OCI-LY3 (cell line): ENCODE measurements at regions not wholly inside any gene's neighbourhood (a gene's known extent, or its start where the extent isn't known, plus 50 kb on each side); places are given as distances from the start of the nearest gene placed in this dataset.

ENCODE experiments used
- EZH2phosphoT487 ChIP-seq: fragments of 200-600 bp; shearing (Covaris generic); IDR thresholded peaks from 2 replicates; pipeline ENCODE4 v1.6.1; 2018; ENCODE audit warnings: antibody characterized with exemption, mixed run types, low read depth
- TF ChIP-seq, protein P1 (sequence below): fragments of 200-600, 300-600 bp; sonication (generic); IDR thresholded peaks from 2 replicates; pipeline ENCODE4 v1.5.1; 2014; ENCODE audit warnings: antibody characterized with exemption, low read length, low read depth

- TF ChIP-seq, protein P1, sequence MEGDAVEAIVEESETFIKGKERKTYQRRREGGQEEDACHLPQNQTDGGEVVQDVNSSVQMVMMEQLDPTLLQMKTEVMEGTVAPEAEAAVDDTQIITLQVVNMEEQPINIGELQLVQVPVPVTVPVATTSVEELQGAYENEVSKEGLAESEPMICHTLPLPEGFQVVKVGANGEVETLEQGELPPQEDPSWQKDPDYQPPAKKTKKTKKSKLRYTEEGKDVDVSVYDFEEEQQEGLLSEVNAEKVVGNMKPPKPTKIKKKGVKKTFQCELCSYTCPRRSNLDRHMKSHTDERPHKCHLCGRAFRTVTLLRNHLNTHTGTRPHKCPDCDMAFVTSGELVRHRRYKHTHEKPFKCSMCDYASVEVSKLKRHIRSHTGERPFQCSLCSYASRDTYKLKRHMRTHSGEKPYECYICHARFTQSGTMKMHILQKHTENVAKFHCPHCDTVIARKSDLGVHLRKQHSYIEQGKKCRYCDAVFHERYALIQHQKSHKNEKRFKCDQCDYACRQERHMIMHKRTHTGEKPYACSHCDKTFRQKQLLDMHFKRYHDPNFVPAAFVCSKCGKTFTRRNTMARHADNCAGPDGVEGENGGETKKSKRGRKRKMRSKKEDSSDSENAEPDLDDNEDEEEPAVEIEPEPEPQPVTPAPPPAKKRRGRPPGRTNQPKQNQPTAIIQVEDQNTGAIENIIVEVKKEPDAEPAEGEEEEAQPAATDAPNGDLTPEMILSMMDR, result no peak
- no peak for TF ChIP-seq EZH2phosphoT487
Measured at GRCh38 chr10:33991924-33992323, 657.5 kb upstream of the NRP1 start.
